DOHH2 (cell line): ENCODE measurements at regions not wholly inside any gene's neighbourhood (a gene's known extent, or its start where the extent isn't known, plus 50 kb on each side); places are given as distances from the start of the nearest gene placed in this dataset.

ENCODE experiments used
- H3F3A ChIP-seq: fragments of 200-600 bp; sonication (generic), shearing (Covaris generic); 2 replicates; pipeline ENCODE4 v1.6.0; 2016; ENCODE audit warnings: antibody characterized with exemption, mild to moderate bottlenecking; ENCODE audit not compliant: control insufficient read depth, insufficient read depth
- H3K27ac ChIP-seq: fragments of 200-600 bp; sonication (generic); 2 replicates; pipeline ENCODE4 v1.5.1; 2014; ENCODE audit warnings: low read depth, mild to moderate bottlenecking, low read length, moderate library complexity
- H3K27me3 ChIP-seq: fragments of 200-600 bp; sonication (generic); 2 replicates; pipeline ENCODE4 v1.6.1; 2014; ENCODE audit warnings: mild to moderate bottlenecking, low read length, mixed read lengths; ENCODE audit not compliant: control insufficient read depth
- H3K36me3 ChIP-seq: fragments of 200-600 bp; sonication (generic); 2 replicates; pipeline ENCODE4 v1.6.1; 2014; ENCODE audit warnings: mild to moderate bottlenecking, low read length, moderate library complexity, mixed read lengths; ENCODE audit not compliant: control insufficient read depth
- H3K4me1 ChIP-seq: fragments of 200-600 bp; sonication (generic); 2 replicates; pipeline ENCODE4 v1.6.1; 2014; ENCODE audit warnings: mild to moderate bottlenecking, low read length, mixed read lengths; ENCODE audit not compliant: control insufficient read depth
- H3K4me2 ChIP-seq: fragments of 200-600 bp; sonication (generic); 2 replicates; pipeline ENCODE4 v1.6.0; 2014; ENCODE audit warnings: mild to moderate bottlenecking, low read length, moderate library complexity
- H3K4me3 ChIP-seq: fragments of 200-600 bp; sonication (generic); 2 replicates; pipeline ENCODE4 v1.5.1; 2014; ENCODE audit warnings: mild to moderate bottlenecking, low read length, mixed read lengths
- H3K79me2 ChIP-seq: fragments of 200-600 bp; sonication (generic); 2 replicates; pipeline ENCODE4 v1.6.1; 2014; ENCODE audit warnings: mild to moderate bottlenecking, low read length, mixed read lengths; ENCODE audit not compliant: control insufficient read depth
- H3K9me2 ChIP-seq: fragments of 200-600 bp; sonication (generic); replicated peaks from 2 replicates; pipeline ENCODE4 v1.6.1; 2014; ENCODE audit warnings: mild to moderate bottlenecking, low read length, mixed read lengths; ENCODE audit not compliant: control insufficient read depth
- H3K9me3 ChIP-seq: fragments of 200-600 bp; sonication (generic); 2 replicates; pipeline ENCODE4 v1.6.1; 2014; ENCODE audit warnings: antibody characterized with exemption, low read length, mixed read lengths; ENCODE audit not compliant: control insufficient read depth, insufficient read depth
- H4K20me1 ChIP-seq: fragments of 200-600 bp; sonication (generic); 2 replicates; pipeline ENCODE4 v1.6.0; 2014; ENCODE audit warnings: low read depth, mild to moderate bottlenecking, antibody characterized with exemption, low read length, moderate library complexity; ENCODE audit not compliant: control insufficient read depth, insufficient read depth
- EZH2phosphoT487 ChIP-seq: fragments of 200-600 bp; sonication (generic); IDR thresholded peaks from 2 replicates; pipeline ENCODE4 v1.6.1; 2017; ENCODE audit warnings: borderline replicate concordance, mild to moderate bottlenecking, antibody characterized with exemption, low read length, moderate library complexity, mixed read lengths
- TF ChIP-seq, protein P1 (sequence below): fragments of 200-600 bp; sonication (generic); IDR thresholded peaks from one replicate; pipeline ENCODE4 v1.5.1; 2014; ENCODE audit warnings: antibody characterized with exemption, mild to moderate bottlenecking, low read depth, low read length; ENCODE audit not compliant: poor library complexity, severe bottlenecking

DNA sequence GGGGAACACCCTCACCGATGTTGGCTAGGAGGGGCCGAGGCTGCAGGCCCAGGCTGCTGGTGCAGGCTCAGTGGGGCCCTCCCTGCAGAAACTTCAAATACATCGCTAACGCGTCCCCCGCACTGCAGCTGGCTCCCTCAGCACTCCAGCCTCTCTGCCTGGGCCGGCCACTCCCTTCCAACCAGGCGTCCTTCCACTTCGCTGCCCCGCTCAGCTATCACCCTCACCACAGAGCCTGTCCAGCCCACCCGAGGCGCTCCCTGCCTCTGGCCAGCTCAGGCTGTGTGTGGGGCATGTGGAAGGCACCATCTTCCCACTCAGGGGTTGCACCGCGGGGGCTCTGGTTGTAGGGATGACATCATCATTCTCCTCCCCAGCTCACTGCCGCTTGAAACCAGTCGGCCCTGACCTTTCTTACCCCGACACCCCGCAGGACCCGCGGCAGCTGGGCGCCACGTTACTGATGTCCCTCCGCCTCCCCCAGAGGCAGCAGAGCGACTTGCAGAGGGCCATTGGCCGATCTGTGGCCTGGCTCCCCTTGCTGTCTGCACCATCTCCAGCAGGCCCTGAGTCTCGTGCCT is 199.9 kb upstream of the RTL1 start:
- no peak overlapping the region for H3K4me3 ChIP-seq

DNA sequence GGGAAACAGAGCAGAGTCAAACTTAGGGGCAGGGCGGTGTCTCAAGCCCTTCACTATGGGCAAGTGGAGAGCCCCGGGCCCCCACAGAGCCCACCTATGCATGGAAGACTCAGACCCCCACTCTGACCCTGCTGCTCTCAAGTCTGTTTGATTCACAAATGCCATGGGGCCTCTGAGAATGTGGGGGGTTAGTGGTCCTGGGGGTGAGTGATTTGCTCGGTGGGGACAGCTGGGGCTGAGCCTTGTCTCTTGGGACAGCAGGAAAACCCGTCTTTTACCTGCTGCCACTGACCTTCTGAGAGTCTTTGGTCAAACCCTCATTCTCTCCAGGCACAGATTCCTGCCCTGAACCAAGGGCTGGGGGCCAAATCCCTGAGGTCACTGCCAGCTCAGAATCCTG is 201.0 kb upstream of the RTL1 start:
- no peaks in the 10 kb centered on the region for H3F3A ChIP-seq
- no peaks in the 10 kb centered on the region for H3K79me2 ChIP-seq
- H3K36me3 ChIP-seq = no peaks in the 10 kb centered on the region
- H3K4me3 ChIP-seq = no peak overlapping the region
- H3K4me1 ChIP-seq = no peaks in the 10 kb centered on the region
- no peaks in the 10 kb centered on the region for H4K20me1 ChIP-seq
- no peak overlapping the region for H3K4me2 ChIP-seq
- no peak overlapping the region for H3K27ac ChIP-seq
- H3K27me3 ChIP-seq = no peaks in the 10 kb centered on the region
- peaks cover 6% of the 10 kb centered on the region for H3K9me3 ChIP-seq
- TF ChIP-seq EZH2phosphoT487 = no peak
- TF ChIP-seq, protein P1, sequence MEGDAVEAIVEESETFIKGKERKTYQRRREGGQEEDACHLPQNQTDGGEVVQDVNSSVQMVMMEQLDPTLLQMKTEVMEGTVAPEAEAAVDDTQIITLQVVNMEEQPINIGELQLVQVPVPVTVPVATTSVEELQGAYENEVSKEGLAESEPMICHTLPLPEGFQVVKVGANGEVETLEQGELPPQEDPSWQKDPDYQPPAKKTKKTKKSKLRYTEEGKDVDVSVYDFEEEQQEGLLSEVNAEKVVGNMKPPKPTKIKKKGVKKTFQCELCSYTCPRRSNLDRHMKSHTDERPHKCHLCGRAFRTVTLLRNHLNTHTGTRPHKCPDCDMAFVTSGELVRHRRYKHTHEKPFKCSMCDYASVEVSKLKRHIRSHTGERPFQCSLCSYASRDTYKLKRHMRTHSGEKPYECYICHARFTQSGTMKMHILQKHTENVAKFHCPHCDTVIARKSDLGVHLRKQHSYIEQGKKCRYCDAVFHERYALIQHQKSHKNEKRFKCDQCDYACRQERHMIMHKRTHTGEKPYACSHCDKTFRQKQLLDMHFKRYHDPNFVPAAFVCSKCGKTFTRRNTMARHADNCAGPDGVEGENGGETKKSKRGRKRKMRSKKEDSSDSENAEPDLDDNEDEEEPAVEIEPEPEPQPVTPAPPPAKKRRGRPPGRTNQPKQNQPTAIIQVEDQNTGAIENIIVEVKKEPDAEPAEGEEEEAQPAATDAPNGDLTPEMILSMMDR = no peak
- H3K9me2 ChIP-seq = no peaks in the 10 kb centered on the region

More for the DNA sequence above, 199.9 kb upstream of the RTL1 start:
- Histone ChIP-seq H3K4me2 (no peak overlapping the region), H3F3A (no peaks in the 10 kb centered on the region), H3K9me3 (peaks cover 6% of the 10 kb centered on the region), H3K79me2 (no peaks in the 10 kb centered on the region), H3K27ac (no peak overlapping the region), H3K9me2 (no peaks in the 10 kb centered on the region), H3K4me1 (no peaks in the 10 kb centered on the region), H3K27me3 (peaks cover under 1% of the 10 kb centered on the region; the same call in 1 of the 2 replicates), H3K36me3 (no peaks in the 10 kb centered on the region), H4K20me1 (no peaks in the 10 kb centered on the region)
- no peak for TF ChIP-seq EZH2phosphoT487
- TF ChIP-seq, protein P1 = no peak

DNA sequence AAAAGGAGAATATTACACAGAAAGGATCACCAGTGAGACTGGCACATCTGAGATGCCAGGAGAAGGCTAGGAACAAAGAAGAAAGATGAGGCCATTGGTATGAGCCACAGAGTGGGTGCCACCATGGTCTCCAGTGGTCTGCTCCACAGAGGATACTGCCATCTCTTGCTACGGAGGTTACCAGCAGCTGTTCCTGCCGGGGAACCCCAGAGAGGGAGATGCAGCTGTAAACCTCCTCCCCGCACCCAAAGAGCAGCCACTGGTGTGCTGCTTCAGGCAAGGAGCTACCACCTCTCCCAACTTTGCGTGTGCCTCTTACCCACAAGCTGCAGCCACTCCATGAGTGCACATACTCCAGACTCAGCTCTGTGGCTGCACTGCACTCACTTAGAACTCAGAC is 201.5 kb upstream of the RTL1 start:
- Histone ChIP-seq H3K79me2 (no peaks in the 10 kb centered on the region), H3K27ac (no peak overlapping the region), H3K4me1 (no peaks in the 10 kb centered on the region), H3K9me2 (no peaks in the 10 kb centered on the region), H3K9me3 (peaks cover 3% of the 10 kb centered on the region; the same call in 1 of the 2 replicates), H3K27me3 (no peaks in the 10 kb centered on the region), H3K4me3 (no peak overlapping the region), H3K36me3 (no peaks in the 10 kb centered on the region), H4K20me1 (no peaks in the 10 kb centered on the region), H3K4me2 (no peak overlapping the region), H3F3A (no peaks in the 10 kb centered on the region)
- no peak for TF ChIP-seq EZH2phosphoT487

DNA sequence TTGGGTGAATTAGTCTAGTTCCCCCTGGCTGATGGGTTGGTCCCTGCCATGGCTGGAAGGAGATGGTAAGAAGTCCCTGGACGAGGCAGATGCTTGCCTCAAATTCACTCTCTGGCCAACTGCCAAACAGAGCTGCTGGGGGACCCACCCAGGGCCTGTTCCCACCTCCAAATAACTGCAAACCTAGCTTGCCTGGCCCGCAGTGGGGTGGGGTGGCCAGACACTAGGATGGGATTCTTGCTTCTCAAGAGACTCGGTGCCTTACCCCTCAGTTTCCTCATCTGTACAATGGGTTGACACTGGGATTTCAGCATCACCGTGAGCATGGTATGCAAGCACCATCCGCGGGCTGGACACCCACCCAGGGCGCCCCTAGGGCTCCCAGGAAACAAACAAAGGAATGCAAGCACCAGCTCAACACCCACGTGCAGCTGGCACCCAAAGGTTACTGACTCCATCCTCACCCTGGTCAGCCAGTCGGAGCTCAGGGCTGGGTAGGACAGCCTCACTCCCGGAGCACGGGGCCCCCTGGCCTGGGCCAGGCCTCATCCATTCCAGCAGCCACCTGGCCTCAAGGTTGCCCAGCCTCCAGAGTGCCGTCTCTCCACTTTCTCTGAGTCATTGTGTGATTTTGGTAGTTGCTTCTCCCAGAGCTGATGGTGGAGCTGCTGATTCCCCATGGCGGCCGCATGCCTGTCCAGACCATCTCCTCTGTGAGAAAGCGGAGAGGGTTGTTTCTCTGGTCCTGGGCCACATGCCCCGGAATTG is 205.2 kb upstream of the RTL1 start:
- H3K9me3 ChIP-seq = no peaks in the 10 kb centered on the region
- no peaks in the 10 kb centered on the region for H4K20me1 ChIP-seq
- H3K9me2 ChIP-seq = no peaks in the 10 kb centered on the region
- no peak overlapping the region for H3K4me3 ChIP-seq
- H3K4me1 ChIP-seq = no peaks in the 10 kb centered on the region
- no peaks in the 10 kb centered on the region for H3K27me3 ChIP-seq
- no peak for TF ChIP-seq EZH2phosphoT487
- TF ChIP-seq, protein P1 = no peak
- no peak overlapping the region for H3K4me2 ChIP-seq
- no peaks in the 10 kb centered on the region for H3F3A ChIP-seq
- no peak overlapping the region for H3K27ac ChIP-seq
- H3K79me2 ChIP-seq = no peaks in the 10 kb centered on the region
- no peaks in the 10 kb centered on the region for H3K36me3 ChIP-seq
